Spleen (tissue), 7 donors: ENCODE measurements at regions not wholly inside any gene's neighbourhood (a gene's known extent, or its start where the extent isn't known, plus 50 kb on each side); places are given as distances from the start of the nearest gene placed in this dataset.

Experiments used
- POLR2AphosphoS5 ChIP-seq, 3 donors: sonication (generic); formaldehyde crosslinking; IDR thresholded peaks; one replicate each; pipeline ENCODE4 v1.5.1; 2017; ENCODE audit warnings: antibody characterized with exemption in 3 of 3
- TF ChIP-seq, protein P1 (sequence below), 11 experiments: fragments of 200-600 bp in 7 of 11; fragments of 450-650 bp in 4 of 11; sonication (generic) in 4 of 11; IDR thresholded peaks in 8 of 11; conservative IDR thresholded peaks in 3 of 11; 1 replicate in 7 of 11; 2 replicates in 4 of 11; pipeline versions ENCODE4 v1.4.0 to v1.8.0; 2016 to 2021; ENCODE audit warnings: antibody characterized with exemption in 11 of 11, inconsistent platforms in 4 of 11, mild to moderate bottlenecking in 1 of 11
- donor health status: DM: no; HTN: no; CAD: no; lungs with moderate emphysema.
- donor health status: DM: no; HTN: no; CAD: no.
- donor health status: DM: no; HTN: no; CAD: no.

DNA sequence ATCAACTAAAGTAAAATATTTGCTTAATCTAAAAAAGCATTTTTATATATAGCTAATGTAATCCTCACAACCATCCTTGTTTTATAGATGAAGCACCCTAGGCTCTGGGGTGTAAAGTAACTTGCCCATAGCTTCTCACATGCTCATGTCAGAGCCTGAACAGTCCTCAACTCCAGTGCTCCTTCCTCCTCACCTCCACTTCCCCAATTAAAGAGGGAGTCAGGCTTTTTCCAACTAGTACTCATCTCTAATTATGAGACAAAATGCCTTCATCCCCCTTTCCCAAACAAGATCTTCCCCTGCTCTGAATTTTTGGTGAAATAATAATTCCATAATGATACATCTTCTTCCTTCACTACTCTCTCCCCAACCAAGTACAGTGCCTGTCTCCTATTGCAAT lies 290.8 kb upstream of the PRDM1 start:
- TF ChIP-seq, protein P1, sequence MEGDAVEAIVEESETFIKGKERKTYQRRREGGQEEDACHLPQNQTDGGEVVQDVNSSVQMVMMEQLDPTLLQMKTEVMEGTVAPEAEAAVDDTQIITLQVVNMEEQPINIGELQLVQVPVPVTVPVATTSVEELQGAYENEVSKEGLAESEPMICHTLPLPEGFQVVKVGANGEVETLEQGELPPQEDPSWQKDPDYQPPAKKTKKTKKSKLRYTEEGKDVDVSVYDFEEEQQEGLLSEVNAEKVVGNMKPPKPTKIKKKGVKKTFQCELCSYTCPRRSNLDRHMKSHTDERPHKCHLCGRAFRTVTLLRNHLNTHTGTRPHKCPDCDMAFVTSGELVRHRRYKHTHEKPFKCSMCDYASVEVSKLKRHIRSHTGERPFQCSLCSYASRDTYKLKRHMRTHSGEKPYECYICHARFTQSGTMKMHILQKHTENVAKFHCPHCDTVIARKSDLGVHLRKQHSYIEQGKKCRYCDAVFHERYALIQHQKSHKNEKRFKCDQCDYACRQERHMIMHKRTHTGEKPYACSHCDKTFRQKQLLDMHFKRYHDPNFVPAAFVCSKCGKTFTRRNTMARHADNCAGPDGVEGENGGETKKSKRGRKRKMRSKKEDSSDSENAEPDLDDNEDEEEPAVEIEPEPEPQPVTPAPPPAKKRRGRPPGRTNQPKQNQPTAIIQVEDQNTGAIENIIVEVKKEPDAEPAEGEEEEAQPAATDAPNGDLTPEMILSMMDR (IDR thresholded peaks at IDR 0.05 in 8 of 11, conservative IDR thresholded peaks at IDR 0.05 in 3 of 11) = no peak
- no peak for TF ChIP-seq POLR2AphosphoS5 (IDR thresholded peaks at IDR 0.05)
